SH-SY5Y (cell line): ENCODE measurements at regions not wholly inside any gene's neighbourhood (a gene's known extent, or its start where the extent isn't known, plus 50 kb on each side); places are given as distances from the start of the nearest gene placed in this dataset.

ENCODE experiments used
- GATA2 ChIP-seq: IDR thresholded peaks from 2 replicates; pipeline ENCODE4 v1.6.1; 2011; ENCODE audit warnings: mild to moderate bottlenecking, low read depth, low read length
- GATA3 ChIP-seq: IDR thresholded peaks from 2 replicates; pipeline ENCODE4 v1.6.1; 2011; ENCODE audit warnings: low read depth, mild to moderate bottlenecking, low read length, moderate library complexity

DNA sequence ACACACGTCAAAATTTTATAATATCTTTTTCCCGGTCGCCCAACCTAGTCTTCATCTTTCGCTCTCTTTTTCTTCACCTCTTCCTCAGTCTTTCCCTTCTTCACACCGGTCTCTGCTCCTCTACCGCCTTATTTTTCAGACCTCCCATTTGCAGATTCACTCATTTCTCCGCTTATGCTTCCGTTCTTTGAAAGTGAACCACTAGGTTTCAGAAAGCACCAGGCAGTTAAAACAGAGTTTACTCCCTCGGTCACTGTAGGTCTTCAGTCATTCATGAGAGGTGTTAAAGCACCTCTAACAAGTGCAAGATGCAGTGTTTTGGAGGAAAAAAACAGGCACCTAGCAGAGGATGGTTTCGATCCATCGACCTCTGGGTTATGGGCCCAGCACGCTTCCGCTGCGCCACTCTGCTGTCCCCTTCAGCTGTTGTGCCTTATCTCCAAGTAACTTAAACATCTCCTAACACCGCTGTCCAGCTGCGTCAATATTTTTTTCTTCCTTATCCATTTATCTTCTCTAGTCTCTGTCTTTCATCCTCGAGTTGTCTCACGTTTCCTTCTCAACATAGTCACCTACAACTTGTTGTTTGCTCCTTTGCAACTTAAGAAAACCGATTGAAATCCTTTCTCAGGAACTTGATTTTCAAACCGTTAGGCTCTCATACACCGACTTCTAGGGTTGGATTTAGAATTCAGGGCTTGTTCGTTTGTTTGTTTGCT is 119.7 kb upstream of the ZNF184 start:
- TF ChIP-seq GATA3 = no peak
- TF ChIP-seq GATA2 = no peak

GRCh38 chr6:27591699-27592480 is 119.0 kb upstream of the ZNF184 start:
- TF ChIP-seq GATA2 (no peak), GATA3 (no peak)

DNA sequence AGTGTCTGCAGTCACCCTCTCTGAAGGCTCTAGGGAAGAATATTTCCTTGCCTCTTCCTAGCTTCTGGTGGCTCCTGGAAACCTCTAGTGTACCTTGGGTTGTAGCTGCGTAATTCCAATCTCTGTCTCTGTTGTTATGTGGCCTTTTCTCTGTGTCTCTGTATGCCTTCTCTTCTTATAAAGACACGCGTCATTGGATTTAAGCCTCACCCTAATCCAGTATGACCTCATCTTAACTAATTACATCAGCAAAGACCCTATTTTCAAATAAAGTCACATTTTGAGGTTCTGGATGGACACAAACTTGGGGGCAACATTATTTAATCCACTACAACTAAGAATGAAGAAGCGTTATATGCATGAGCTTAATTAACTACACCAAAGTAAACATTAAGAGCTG is 111.4 kb upstream of the ZNF184 start:
- TF ChIP-seq GATA3 (no peak), GATA2 (no peak)

DNA sequence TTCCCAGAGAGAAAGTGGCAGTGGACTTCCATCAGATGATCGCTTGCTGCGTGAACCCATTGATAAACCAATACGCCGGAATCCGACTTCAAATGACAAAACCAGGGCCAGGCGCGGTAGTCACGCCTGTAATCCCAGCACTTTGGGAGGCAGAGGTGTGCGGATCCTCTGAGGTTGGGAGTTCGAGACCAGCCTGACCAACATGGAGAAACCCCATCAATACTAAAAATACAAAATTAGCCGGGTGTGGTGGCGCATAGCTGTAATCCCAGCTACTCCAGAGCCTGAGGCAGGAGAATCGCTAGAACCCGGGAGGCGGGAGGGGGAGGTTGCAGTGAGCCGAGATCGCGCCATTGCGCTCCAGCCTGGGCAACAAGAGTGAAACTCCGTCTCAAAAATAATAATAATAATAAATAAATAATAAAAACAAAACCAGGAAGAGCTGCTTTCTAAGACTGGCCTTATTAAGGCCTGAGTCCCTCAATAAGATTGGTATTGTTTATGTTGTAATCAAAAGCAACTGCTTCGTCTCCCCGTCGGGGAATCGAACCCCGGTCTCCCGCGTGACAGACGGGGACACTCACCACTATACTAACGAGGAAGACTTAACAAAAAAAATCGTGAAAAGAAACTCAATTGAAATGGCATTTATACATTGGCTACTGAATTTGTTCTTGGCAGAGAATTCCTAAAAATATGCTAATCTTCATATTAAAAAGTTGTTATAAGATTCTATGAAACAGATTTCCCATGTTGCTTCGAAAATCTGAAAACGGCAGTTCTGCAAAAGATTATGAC is 110.2 kb upstream of the ZNF184 start:
- TF ChIP-seq GATA3 = no peak
- no peak for TF ChIP-seq GATA2

DNA sequence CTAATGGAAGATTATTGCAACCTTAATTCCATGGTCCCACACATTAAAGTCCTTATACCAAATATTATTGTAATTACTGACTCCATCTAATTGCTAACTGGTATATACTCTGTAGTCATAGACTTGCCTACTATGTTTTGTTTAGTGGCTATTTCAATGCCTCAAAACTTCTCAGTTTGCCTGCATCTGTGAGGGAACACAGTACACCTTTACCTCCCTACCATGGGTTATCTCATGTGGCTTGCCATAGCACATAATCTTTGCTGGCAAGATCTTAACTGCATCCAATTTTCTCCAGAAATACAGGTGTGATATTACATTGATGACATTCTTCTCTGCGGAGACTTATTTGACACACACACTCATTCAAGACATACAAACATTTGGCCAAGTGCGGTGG is 107.1 kb upstream of the ZNF184 start:
- TF ChIP-seq GATA3 (no peak), GATA2 (no peak)

- no peak for TF ChIP-seq GATA2
- TF ChIP-seq GATA3 = no peak
Observed at GRCh38 chr6:27577922-27578321, 105.0 kb upstream of the ZNF184 start.

DNA sequence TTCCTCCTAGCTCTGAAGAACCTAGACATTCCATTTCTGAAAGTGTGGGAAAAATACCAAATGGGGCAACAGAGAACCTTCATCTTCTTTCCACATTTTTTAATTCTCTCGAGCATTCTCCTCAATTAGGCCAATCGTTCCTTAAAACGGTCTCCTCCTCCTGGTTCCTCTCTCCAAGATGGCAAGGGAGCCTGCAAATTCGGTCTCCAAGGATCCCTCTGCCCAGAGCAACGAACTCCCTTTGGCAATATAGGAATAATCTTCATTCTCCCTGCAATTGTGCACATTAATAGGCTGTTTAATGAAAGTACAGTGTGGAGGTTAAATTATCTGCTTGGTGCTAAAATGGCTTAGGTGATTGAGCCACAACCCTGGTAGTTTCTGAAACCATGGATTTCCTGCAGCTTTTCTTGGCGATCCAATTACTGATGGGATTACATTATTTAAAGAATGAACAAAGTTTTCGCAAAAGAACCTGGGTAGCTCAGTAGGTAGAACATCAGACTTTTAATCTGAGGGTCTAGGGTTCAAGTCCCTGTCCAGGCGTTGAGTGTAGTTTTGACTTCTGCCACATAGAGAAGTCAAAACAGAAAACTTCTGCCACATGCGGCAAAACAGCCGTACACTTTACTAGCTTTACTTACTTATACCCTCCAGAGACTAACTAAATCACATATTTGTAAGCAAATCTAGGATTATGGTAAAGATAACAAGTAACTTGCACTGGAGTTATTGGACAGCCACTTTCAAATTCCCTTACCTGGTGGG is 102.9 kb upstream of the ZNF184 start:
- no peak for TF ChIP-seq GATA3

DNA sequence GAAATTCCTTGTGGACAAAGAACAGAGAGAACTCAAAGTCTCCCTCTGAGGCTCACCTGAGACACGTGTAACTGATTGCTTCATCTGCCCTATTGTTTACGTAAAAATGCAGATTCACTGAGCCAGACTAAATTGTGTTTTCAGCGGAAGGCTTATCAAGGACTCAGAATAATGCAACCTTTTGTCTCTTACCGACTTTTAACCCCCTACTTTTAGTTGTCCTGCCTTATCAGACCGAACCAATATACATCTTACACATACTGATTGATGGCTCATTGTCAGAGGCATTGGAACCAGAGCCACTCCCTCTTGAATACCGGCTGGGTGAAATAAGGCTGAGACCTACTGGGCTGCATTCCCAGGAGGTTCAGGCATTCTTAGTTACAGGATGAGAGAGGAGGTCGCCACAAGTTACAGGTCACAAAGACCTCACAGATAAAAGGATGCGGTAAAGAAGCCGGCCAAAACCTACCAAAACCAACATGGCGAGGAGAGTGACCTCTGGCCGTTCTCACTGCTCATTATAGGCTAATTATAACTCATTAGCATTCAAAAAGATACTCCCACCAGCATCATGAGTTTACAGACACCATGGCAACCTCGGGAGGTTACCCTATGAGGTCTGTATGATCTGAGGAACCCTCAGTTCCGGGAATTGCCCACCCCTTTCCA is 95.5 kb upstream of the ZNF184 start:
- TF ChIP-seq GATA3 (no peak), GATA2 (no peak)

- TF ChIP-seq GATA3 = no peak
- TF ChIP-seq GATA2 = no peak
Observed at GRCh38 chr6:27565839-27566779, 93.2 kb upstream of the ZNF184 start.

DNA sequence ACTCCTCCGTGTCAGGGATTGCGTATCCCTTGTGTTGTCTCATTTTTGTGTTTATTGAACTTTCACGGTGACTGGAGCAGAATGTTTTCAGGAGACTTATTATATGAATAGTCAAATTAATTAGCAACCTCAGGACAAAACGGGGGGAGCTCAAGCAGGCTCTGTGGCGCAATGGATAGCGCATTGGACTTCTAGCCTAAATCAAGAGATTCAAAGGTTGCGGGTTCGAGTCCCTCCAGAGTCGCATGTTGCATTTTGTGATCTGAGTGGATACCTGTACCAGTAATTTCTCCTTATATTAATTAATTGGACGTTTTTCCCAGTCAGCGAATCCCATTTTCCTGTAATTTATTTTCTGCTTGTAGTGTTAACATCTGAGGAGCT is 89.1 kb upstream of the ZNF184 start:
- no peak for TF ChIP-seq GATA2

GRCh38 chr6:27558028-27558724 is 85.3 kb upstream of the ZNF184 start:
- no peak for TF ChIP-seq GATA3
- no peak for TF ChIP-seq GATA2

GRCh38 chr6:27556406-27556805 is 83.5 kb upstream of the ZNF184 start:
- no peak for TF ChIP-seq GATA2
- no peak for TF ChIP-seq GATA3
